K562 (cell line): ENCODE measurements at regions not wholly inside any gene's neighbourhood (a gene's known extent, or its start where the extent isn't known, plus 50 kb on each side); places are given as distances from the start of the nearest gene placed in this dataset.

Experiments
- ATAC-seq: fragments of 200-7000 bp; cut with Tn5 transposase; 3 replicates; pipeline ENCODE4 v1.9.1; 2020; ENCODE audit warnings: moderate library complexity
- BruUV-seq: library from RNA; stranded (reverse); fragments of 400-500 nt; replicated peaks from 2 replicates; lab custom pipeline; 2021; lab: Mats Ljungman, UMichigan
- CTCF ChIA-PET: fragments of 300-600 bp; formaldehyde crosslinking; extraction: SDS; loops from one replicate; lab custom pipeline; 2021; ENCODE audit warnings: low intra/inter-chr PET ratio; lab: Yijun Ruan, JAX
- POLR2A ChIA-PET: fragments of 300-600, 350-650 bp; sonication (Branson Sonifier 250); formaldehyde crosslinking; extraction: SDS; loops from one replicate; lab custom pipeline; 2021; ENCODE audit warnings: antibody characterized with exemption, inconsistent platforms; lab: Yijun Ruan, JAX
- DNase-seq, 4 experiments: peaks; one replicate each; pipeline versions ENCODE4 v3.0.0 to v3.0.0-alpha.2; 2011 to 2018; ENCODE audit warnings: low spot score in 3 of 4, mixed read lengths in 3 of 4; ENCODE audit errors: extremely low read depth in 1 of 4
- FAIRE-seq: peaks from 2 replicates; lab custom pipeline; 2011; peaks lifted over from hg19 to GRCh38; lab: Jason Lieb, UNC
- H2AFZ ChIP-seq: 2 replicates; pipeline ENCODE4 v1.6.0; 2011; ENCODE audit warnings: low read depth, low read length, control low read depth, inconsistent platforms
- H3K27ac ChIP-seq: fragments of 200-600 bp; 3 replicates; pipeline ENCODE4 v1.8.0; 2011; ENCODE audit warnings: low read depth, mild to moderate bottlenecking, control low read depth, inconsistent platforms, low read length, moderate library complexity, mixed read lengths; ENCODE audit errors: extremely low read depth
- H3K27me3 ChIP-seq, 2 experiments: fragments of 300-600 bp in 1 of 2; 2 replicates in 1 of 2; 3 replicates in 1 of 2; pipeline versions ENCODE4 v1.6.0 to v1.8.0; 2011; ENCODE audit warnings: inconsistent platforms in 2 of 2, low read length in 2 of 2, mild to moderate bottlenecking in 1 of 2, mixed read lengths in 1 of 2, moderate library complexity in 1 of 2; ENCODE audit not compliant: control insufficient read depth in 2 of 2, insufficient read depth in 2 of 2
- H3K36me3 ChIP-seq: fragments of 300-600 bp; 3 replicates; pipeline ENCODE4 v1.8.0; 2011; ENCODE audit warnings: mild to moderate bottlenecking, low read length, inconsistent platforms; ENCODE audit not compliant: control insufficient read depth, insufficient read depth
- H3K4me1 ChIP-seq, 2 experiments: fragments of 200-600 bp in 1 of 2; replicated peaks in 1 of 2; 2 replicates in 1 of 2; 3 replicates in 1 of 2; pipeline versions ENCODE4 v1.5.1 to v1.8.0; 2011; ENCODE audit warnings: inconsistent platforms in 2 of 2, low read length in 2 of 2, mild to moderate bottlenecking in 1 of 2, mixed read lengths in 1 of 2, moderate library complexity in 1 of 2; ENCODE audit not compliant: control insufficient read depth in 2 of 2, insufficient read depth in 2 of 2
- H3K4me2 ChIP-seq: 2 replicates; pipeline ENCODE4 v1.6.1; 2011; ENCODE audit warnings: low read length, control low read depth, inconsistent platforms, mixed read lengths; ENCODE audit not compliant: insufficient read depth
- H3K4me3 ChIP-seq: fragments of 200-600 bp; sonication (generic), shearing (Covaris generic); 2 replicates; pipeline ENCODE4 v1.5.1; 2016; ENCODE audit warnings: control low read depth, inconsistent platforms
- H3K79me2 ChIP-seq: fragments of 200-600 bp; 3 replicates; pipeline ENCODE4 v1.8.0; 2011; ENCODE audit warnings: low read length, inconsistent platforms; ENCODE audit not compliant: control insufficient read depth, insufficient read depth
- H3K9ac ChIP-seq, 2 experiments: 2 replicates each; pipeline versions ENCODE4 v1.6.0 to v1.6.1; 2011; ENCODE audit warnings: low read depth in 2 of 2, low read length in 2 of 2, control low read depth in 1 of 2, inconsistent platforms in 1 of 2, mild to moderate bottlenecking in 1 of 2, mixed read lengths in 1 of 2; ENCODE audit not compliant: insufficient read depth in 1 of 2
- H3K9me1 ChIP-seq: one replicate; pipeline ENCODE4 v1.6.0; 2011; ENCODE audit warnings: inconsistent platforms, mild to moderate bottlenecking, low read length, moderate library complexity; ENCODE audit not compliant: control insufficient read depth, insufficient read depth
- H3K9me3 ChIP-seq: replicated peaks from 2 replicates; pipeline ENCODE4 v1.5.1; 2011; ENCODE audit warnings: low read depth, low read length, inconsistent platforms; ENCODE audit not compliant: control insufficient read depth, insufficient read depth
- H4K20me1 ChIP-seq: replicated peaks from 2 replicates; pipeline ENCODE4 v1.6.1; 2011; ENCODE audit warnings: low read length, inconsistent platforms, mixed read lengths; ENCODE audit not compliant: control insufficient read depth, insufficient read depth
- BCOR ChIP-seq: fragments of 450-650 bp; IDR thresholded peaks from 2 replicates; pipeline ENCODE4 v1.6.1; 2016
- BHLHE40 ChIP-seq: IDR thresholded peaks from 2 replicates; pipeline ENCODE4 v1.6.1; 2011; ENCODE audit warnings: low read length, improper control_type of control experiment
- LCOR ChIP-seq: sonication (generic); formaldehyde crosslinking; IDR thresholded peaks from 2 replicates; pipeline ENCODE4 v1.8.0; 2022; ENCODE audit warnings: mild to moderate bottlenecking, missing genetic modification reagents
- MBD2 ChIP-seq: sonication (generic); IDR thresholded peaks from 2 replicates; pipeline ENCODE4 v1.6.1; 2016; ENCODE audit warnings: low read depth, borderline replicate concordance
- OTX1 ChIP-seq: fragments of 450-650 bp; formaldehyde crosslinking; IDR thresholded peaks from 2 replicates; pipeline ENCODE4 v1.4.0; 2022; ENCODE audit warnings: mild to moderate bottlenecking
- SMC3 ChIP-seq: conservative IDR thresholded peaks from 2 replicates; pipeline ENCODE4 v1.6.1; 2011; ENCODE audit warnings: low read depth, low read length, improper control_type of control experiment; ENCODE audit not compliant: insufficient read depth
- TSHZ1 ChIP-seq: fragments of 250-450 bp; sonication (Bioruptor Pico); IDR thresholded peaks from 2 replicates; pipeline ENCODE4 v1.4.0; 2020; ENCODE audit warnings: mild to moderate bottlenecking, moderate library complexity
- ZNF12 ChIP-seq: sonication (generic); formaldehyde crosslinking; IDR thresholded peaks from 2 replicates; pipeline ENCODE4 v1.4.0; 2020; ENCODE audit warnings: mild to moderate bottlenecking, missing genetic modification reagents
- ZNF232 ChIP-seq: sonication (generic); formaldehyde crosslinking; IDR thresholded peaks from 2 replicates; pipeline ENCODE4 v1.8.0; 2022; ENCODE audit warnings: mild to moderate bottlenecking, missing genetic modification reagents
- ZNF354B ChIP-seq: fragments of 250-450 bp; sonication (Bioruptor Pico); IDR thresholded peaks from 2 replicates; pipeline ENCODE4 v1.4.0; 2020
- ZNF57 ChIP-seq: fragments of 450-650 bp; formaldehyde crosslinking; IDR thresholded peaks from 2 replicates; pipeline ENCODE4 v1.4.0; 2020; ENCODE audit warnings: mild to moderate bottlenecking, moderate library complexity
- ZNF77 ChIP-seq: fragments of 250-450 bp; sonication (Bioruptor Pico); IDR thresholded peaks from 2 replicates; pipeline ENCODE4 v1.5.0; 2020
- ZZZ3 ChIP-seq: fragments of 450-650 bp; IDR thresholded peaks from 2 replicates; pipeline ENCODE4 v1.6.1; 2016; ENCODE audit warnings: antibody characterized with exemption, mild to moderate bottlenecking, moderate library complexity
- WGBS: fragments of 100-300 bp; shearing (Covaris generic); methylation state at CpG from one replicate; pipeline ENCODE4 v1.1.6; 2016; ENCODE audit warnings: low coverage, mixed read lengths; ENCODE audit not compliant: insufficient coverage; ENCODE audit errors: missing lambda C conversion rate; 5-methylcytosine and 5-hydroxymethylcytosine counted together
- in situ Hi-C: fragments of 300-500 bp; cut with MboI; formaldehyde crosslinking; loops from 4 replicates; pipeline ENCODE4 v1.15.0; 2018; ENCODE audit warnings: inconsistent platforms, mixed read lengths
- intact Hi-C: fragments of 100-400 bp; cut with micrococcal nuclease; formaldehyde crosslinking; loops from 2 replicates; pipeline ENCODE4 v1.14.2; 2022
- TF ChIP-seq, protein P1 (sequence below), 3 experiments: fragments of 200-800 bp in 1 of 3; sonication (Bioruptor generic) in 1 of 3; sonication (generic) in 1 of 3; formaldehyde crosslinking in 1 of 3; IDR thresholded peaks; 2 replicates each; pipeline versions ENCODE4 v1.6.1 to v1.8.0; 2016 to 2022; ENCODE audit warnings: mild to moderate bottlenecking in 2 of 3, missing compliant biosample characterization in 2 of 3, missing genetic modification characterization in 2 of 3, missing genetic modification reagents in 1 of 3

GRCh38 chr15:79529157-79529785 is 97.1 kb downstream of the MINAR1 start (continued):
- TF ChIP-seq TSHZ1 (CRISPR knock-in tag) (no peak), ZNF77 (no peak)

GRCh38 chr15:79535536-79535935 is 103.4 kb downstream of the MINAR1 start:
- Histone ChIP-seq H3K36me3 (no peaks in the 10 kb centered on the region), H3K27me3 (peaks cover 0 to 11% of the 10 kb centered on the region in 2 experiments; a peak in 2 of 5 replicates), H3K9me3 (no peaks in the 10 kb centered on the region), H4K20me1 (no peaks in the 10 kb centered on the region), H3K27ac (no peak overlapping the region), H3K4me2 (no peak overlapping the region), H3K4me3 (no peak overlapping the region), H3K9ac (no peak overlapping the region), H3K79me2 (no peaks in the 10 kb centered on the region), H2AFZ (no peak overlapping the region), H3K9me1 (no peaks in the 10 kb centered on the region), H3K4me1 (no peaks in the 10 kb centered on the region)
- DNase-seq (no peak), ATAC-seq (no peak), FAIRE-seq (no peak)
- CTCF ChIA-PET: no interaction called here
- WGBS: 2% methylated on average over 3 of the region's 3 CpGs
- in situ Hi-C loops: no loop called here
- POLR2A ChIA-PET: interaction anchor here (1.0 kb wide), 1 partner anchor 9 kb away, joined by 3 read pairs; no protein-coding TSS in a partner anchor
- intact Hi-C loops: no loop called here
- TF ChIP-seq SMC3 (no peak), ZNF57 (CRISPR knock-in tag) (no peak), ZZZ3 (no peak), LCOR (CRISPR knock-in tag) (no peak), BCOR (no peak), MBD2 (no peak), BHLHE40 (no peak), ZNF354B (CRISPR knock-in tag) (no peak), OTX1 (CRISPR knock-in tag) (no peak), ZNF232 (CRISPR knock-in tag) (no peak), ZNF12 (CRISPR knock-in tag) (no peak)
- TF ChIP-seq, protein P1, sequence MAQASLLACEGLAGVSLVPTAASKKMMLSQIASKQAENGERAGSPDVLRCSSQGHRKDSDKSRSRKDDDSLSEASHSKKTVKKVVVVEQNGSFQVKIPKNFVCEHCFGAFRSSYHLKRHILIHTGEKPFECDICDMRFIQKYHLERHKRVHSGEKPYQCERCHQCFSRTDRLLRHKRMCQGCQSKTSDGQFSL (CRISPR knock-in tag; IDR thresholded peaks at IDR 0.05): no peak
- TF ChIP-seq, protein P1 (tag; IDR thresholded peaks at IDR 0.05): no peak
- BruUV-seq: no TSS peak
